AG09319 (cell line): ENCODE measurements at regions not wholly inside any gene's neighbourhood (a gene's known extent, or its start where the extent isn't known, plus 50 kb on each side); places are given as distances from the start of the nearest gene placed in this dataset.

Source experiments
- DNase-seq: peaks from one replicate; pipeline ENCODE4 v3.0.0-alpha.2; 2010; ENCODE audit warnings: low read depth; ENCODE audit errors: extremely low read depth
- TF ChIP-seq, protein P1 (sequence below): IDR thresholded peaks from 2 replicates; pipeline ENCODE4 v1.5.1; 2011; ENCODE audit warnings: low read depth, mild to moderate bottlenecking, inconsistent platforms, low read length, moderate library complexity

DNA sequence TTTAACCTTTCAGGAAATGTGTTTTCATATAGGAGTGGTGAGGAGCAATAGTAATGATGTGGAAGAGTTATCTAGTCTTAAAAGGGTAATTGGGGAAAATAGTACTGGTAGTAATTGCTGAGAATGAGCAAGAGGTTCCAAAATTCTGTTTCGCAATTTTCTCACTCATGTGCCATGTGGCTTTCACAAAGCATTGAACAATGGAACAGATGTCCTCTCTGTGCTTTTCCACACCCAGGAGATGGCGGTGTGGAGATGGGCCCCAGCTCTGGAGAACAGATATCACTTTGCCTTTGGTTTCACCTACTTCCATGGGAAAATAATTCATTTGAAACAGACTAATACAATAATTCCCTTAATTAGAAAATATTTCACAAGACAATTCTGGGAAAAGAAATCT, 170.0 kb upstream of the SLC10A2 start:
- no peak for DNase-seq
- TF ChIP-seq, protein P1, sequence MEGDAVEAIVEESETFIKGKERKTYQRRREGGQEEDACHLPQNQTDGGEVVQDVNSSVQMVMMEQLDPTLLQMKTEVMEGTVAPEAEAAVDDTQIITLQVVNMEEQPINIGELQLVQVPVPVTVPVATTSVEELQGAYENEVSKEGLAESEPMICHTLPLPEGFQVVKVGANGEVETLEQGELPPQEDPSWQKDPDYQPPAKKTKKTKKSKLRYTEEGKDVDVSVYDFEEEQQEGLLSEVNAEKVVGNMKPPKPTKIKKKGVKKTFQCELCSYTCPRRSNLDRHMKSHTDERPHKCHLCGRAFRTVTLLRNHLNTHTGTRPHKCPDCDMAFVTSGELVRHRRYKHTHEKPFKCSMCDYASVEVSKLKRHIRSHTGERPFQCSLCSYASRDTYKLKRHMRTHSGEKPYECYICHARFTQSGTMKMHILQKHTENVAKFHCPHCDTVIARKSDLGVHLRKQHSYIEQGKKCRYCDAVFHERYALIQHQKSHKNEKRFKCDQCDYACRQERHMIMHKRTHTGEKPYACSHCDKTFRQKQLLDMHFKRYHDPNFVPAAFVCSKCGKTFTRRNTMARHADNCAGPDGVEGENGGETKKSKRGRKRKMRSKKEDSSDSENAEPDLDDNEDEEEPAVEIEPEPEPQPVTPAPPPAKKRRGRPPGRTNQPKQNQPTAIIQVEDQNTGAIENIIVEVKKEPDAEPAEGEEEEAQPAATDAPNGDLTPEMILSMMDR = no peak

DNA sequence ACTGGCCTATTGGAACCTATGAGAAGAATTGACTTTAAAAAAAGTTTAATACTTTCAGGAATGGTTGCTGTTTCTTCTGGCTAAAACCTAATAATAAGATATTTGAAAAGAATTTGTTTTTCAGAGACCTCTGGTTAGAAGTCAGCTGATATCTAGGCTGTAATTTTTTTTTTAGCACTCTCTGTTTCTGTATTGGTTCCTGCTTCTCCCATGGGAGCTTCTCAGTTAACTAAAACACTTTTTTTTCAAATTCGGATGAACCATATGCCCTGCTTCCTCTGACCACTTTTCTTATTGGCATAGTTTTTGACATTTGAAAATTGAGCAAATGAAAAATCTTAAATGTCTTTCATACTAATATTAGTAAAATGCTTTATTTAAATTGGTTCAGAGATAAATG, 163.5 kb upstream of the SLC10A2 start:
- TF ChIP-seq, protein P1 = no peak
- DNase-seq = no peak

DNA sequence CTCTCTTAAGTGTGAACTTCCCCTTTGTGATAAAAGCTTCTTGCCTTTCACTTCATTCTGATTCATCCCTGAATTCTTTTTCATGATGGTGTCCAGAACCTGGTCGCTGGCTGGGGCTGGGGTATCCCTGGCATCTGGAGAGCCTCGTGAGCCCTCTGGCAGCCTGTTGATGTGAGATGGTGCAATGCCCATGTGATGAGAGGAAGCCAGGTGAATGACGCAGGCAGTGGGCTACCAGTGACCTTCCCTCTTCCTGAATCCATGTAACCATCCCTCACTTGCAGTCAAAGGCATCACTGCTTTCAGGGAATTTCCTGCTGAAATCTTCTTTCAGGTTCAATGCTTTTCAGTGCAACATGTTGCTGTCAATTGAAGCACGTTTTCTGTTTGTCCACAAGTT, 158.6 kb upstream of the SLC10A2 start:
- TF ChIP-seq, protein P1 = no peak
- no peak for DNase-seq

DNA sequence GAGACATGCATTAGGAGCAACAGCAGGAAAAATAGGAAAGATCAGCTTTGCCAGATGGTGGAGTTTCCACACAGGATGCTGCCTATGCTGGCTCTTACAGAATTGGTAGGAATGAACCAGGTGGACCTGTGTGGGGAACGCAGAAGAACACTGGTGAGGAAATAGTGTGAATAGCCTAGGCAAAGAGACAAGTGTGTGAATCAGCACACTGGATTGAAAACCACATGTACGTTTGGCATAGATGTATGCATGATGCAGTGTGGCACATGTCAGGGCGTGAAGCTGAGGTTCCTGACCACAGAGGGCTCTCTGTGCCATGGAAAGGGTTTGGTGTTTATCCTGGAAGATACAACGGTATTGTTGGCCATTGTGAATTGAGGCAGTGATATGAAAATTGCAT, 156.5 kb upstream of the SLC10A2 start:
- TF ChIP-seq, protein P1 = no peak
- no peak for DNase-seq

DNA sequence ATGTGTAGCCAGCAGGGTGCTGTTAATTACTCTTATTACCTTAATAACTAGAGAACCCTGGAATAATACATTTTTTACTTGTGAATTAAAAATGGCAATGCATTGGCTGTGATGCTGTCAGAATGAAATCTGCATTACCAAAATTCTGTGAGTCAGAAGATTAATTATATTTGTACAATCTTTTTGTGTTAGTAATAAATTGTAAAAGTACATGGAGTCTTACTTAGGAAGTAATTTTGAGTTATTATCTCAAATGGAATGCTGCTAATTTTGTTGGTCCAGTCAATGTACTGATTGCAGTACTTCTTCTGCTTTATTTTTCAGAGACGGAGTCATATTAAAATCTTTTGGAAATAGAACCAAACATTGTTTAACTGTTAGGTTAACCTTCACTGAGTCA, 152.0 kb upstream of the SLC10A2 start:
- TF ChIP-seq, protein P1 = no peak
- DNase-seq = no peak

DNA sequence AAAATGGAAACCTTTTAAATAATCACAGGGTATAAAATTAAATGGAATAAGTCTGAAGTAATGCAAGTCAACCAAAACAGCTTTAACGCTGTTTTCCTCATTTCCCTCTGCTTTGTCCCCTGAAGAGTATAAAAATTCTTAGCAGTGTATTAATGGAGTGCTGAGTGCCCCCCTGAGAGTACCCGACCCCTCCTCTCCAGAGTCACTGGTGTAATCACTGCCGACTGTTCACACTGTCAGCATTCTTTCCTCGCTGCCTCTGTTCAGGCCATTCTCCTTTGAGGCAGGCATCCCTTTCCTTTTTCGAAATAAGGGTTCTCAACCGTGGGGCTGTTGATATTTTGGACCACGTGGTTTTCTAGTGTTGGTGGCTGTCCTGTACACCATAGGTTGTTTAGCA, 146.9 kb upstream of the SLC10A2 start:
- no peak for DNase-seq
- TF ChIP-seq, protein P1 = no peak

DNA sequence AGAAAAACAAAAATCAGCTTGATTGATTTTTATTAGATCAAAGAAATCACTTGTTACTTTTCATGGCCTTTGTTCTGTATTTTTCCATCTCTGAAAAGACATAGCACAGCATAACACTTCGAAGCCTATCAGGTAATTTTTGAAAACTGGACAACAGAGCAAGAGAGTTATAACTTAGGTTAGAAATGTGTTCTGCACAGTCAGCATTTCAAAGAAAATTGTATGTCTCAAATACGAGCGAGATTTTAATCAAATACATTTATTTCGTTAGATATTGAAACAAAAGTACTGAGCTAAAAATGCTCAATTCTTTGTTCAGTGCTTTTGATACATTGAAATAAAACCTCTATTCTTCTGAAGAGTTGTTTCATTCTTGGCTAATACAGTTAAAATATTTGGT, 144.1 kb upstream of the SLC10A2 start:
- DNase-seq = no peak
- TF ChIP-seq, protein P1 = no peak
